ENCODE measurements at regions not wholly inside any gene's neighbourhood (a gene's known extent, or its start where the extent isn't known, plus 50 kb on each side); places are given as distances from the start of the nearest gene placed in this dataset.
"Not testable (repeated sequence)": the region's sequence is repeated elsewhere in the genome, so short reads cannot be mapped to it uniquely, and the experiment has no call there.

DNA sequence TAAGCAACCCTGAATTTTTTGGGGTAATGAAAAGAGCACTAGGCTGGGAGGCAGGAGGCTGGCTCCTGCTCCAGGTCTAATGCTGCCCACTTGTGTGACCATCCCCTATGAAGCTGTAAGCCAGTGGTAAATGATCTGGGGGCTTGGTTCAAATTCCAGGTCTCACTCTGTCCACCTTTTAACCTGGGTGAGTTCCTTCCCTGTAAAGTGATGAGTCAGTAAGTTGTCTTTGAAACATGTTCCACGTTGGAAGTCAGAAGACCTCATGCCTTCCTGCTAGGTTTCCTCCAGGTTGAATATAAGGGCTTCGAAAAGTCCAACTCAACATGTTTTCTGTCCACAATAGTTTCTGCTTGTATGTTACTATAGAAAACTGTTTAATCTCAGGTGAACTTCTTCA lies 160.9 kb upstream of the MYT1L start:
- no peak overlapping the region for H3K27ac ChIP-seq (ENCODE audit: low read depth, low read length)
- no peaks in the 10 kb centered on the region for H3K27me3 ChIP-seq (ENCODE audit: control insufficient read depth in 1 of 2, insufficient read depth in 2 of 2, low read length in 2 of 2)
- no peak overlapping the region for H3K9ac ChIP-seq (ENCODE audit: low read length)
- H3K9me3 ChIP-seq (ENCODE audit: low read length) = no peaks in the 10 kb centered on the region
- H3K4me1 ChIP-seq (ENCODE audit: insufficient read depth, low read length) = no peaks in the 10 kb centered on the region
- no peak overlapping the region for H3K4me3 ChIP-seq (ENCODE audit: low read depth in 1 of 2, low read length in 2 of 2)
- no peaks in the 10 kb centered on the region for H3K36me3 ChIP-seq (ENCODE audit: insufficient read depth, low read length)

- Histone ChIP-seq H3K27ac (ENCODE audit: low read depth, low read length) (no peak overlapping the region), H3K9me3 (ENCODE audit: low read length) (no peaks in the 10 kb centered on the region), H3K4me1 (ENCODE audit: insufficient read depth, low read length) (no peaks in the 10 kb centered on the region), H3K27me3 (ENCODE audit: control insufficient read depth in 1 of 2, insufficient read depth in 2 of 2, low read length in 2 of 2) (no peaks in the 10 kb centered on the region), H3K36me3 (ENCODE audit: insufficient read depth, low read length) (no peaks in the 10 kb centered on the region), H3K4me3 (ENCODE audit: low read depth in 1 of 2, low read length in 2 of 2) (no peak overlapping the region), H3K9ac (ENCODE audit: low read length) (no peak overlapping the region)
These were observed 153.2 kb upstream of the MYT1L start for GRCh38 chr2:2484301-2484700.

DNA sequence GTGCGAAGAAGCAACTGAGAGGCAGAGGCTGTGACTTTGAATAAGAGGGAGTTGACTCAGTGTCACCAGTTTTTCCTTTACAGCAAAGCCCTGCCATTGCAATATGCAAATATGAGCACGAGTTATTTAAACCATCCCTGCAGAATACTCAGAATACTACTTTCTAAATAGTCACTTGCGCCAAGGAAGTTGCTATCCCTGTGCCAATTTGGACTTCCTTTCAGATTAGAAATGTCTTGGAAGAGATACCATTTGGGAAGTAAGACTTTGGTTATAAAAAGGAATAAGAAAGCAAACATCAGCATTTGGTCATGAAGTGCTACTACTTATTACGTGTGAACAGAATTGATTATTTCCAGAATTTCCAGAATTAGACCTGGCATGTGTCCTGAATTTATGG lies 151.8 kb upstream of the MYT1L start:
- no peaks in the 10 kb centered on the region for H3K27me3 ChIP-seq (ENCODE audit: control insufficient read depth in 1 of 2, insufficient read depth in 2 of 2, low read length in 2 of 2)
- H3K27ac ChIP-seq (ENCODE audit: low read depth, low read length) = no peak overlapping the region
- no peaks in the 10 kb centered on the region for H3K36me3 ChIP-seq (ENCODE audit: insufficient read depth, low read length)
- no peaks in the 10 kb centered on the region for H3K4me1 ChIP-seq (ENCODE audit: insufficient read depth, low read length)
- H3K4me3 ChIP-seq (ENCODE audit: low read depth in 1 of 2, low read length in 2 of 2) = no peak overlapping the region
- no peaks in the 10 kb centered on the region for H3K9me3 ChIP-seq (ENCODE audit: low read length)
- H3K9ac ChIP-seq (ENCODE audit: low read length) = no peak overlapping the region

- Histone ChIP-seq H3K9ac (ENCODE audit: low read length) (no peak overlapping the region), H3K36me3 (ENCODE audit: insufficient read depth, low read length) (no peaks in the 10 kb centered on the region), H3K9me3 (ENCODE audit: low read length) (no peaks in the 10 kb centered on the region), H3K27ac (ENCODE audit: low read depth, low read length) (no peak overlapping the region), H3K27me3 (ENCODE audit: control insufficient read depth in 1 of 2, insufficient read depth in 2 of 2, low read length in 2 of 2) (no peaks in the 10 kb centered on the region), H3K4me1 (ENCODE audit: insufficient read depth, low read length) (no peaks in the 10 kb centered on the region), H3K4me3 (ENCODE audit: low read depth in 1 of 2, low read length in 2 of 2) (no peak overlapping the region)
These were observed 141.8 kb upstream of the MYT1L start for GRCh38 chr2:2472881-2473280.

DNA sequence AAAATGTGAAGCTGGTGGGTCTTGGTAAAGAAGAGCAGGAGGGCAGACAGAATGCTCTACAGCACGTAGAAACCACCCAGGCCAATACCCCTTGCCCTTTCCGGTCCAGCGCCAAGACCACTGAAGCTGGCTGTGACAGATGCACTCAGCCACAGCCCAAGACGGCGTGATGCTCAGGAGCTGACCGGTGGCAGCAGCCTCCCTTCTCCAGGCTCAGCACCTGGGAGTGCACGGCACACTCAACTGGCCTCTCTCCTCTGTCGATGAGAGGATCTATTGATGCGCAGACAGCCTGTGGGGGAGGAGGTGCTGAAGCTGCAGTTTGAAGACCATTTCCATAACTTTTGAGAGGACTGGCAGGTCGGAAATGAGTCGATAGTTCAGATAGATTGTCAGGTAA lies 141.0 kb upstream of the MYT1L start:
- no peak overlapping the region for H3K27ac ChIP-seq (ENCODE audit: low read depth, low read length)
- H3K27me3 ChIP-seq (ENCODE audit: control insufficient read depth in 1 of 2, insufficient read depth in 2 of 2, low read length in 2 of 2) = no peaks in the 10 kb centered on the region
- H3K4me1 ChIP-seq (ENCODE audit: insufficient read depth, low read length) = no peaks in the 10 kb centered on the region
- H3K9me3 ChIP-seq (ENCODE audit: low read length) = no peaks in the 10 kb centered on the region
- H3K36me3 ChIP-seq (ENCODE audit: insufficient read depth, low read length) = no peaks in the 10 kb centered on the region
- no peak overlapping the region for H3K9ac ChIP-seq (ENCODE audit: low read length)
- no peak overlapping the region for H3K4me3 ChIP-seq (ENCODE audit: low read depth in 1 of 2, low read length in 2 of 2)

DNA sequence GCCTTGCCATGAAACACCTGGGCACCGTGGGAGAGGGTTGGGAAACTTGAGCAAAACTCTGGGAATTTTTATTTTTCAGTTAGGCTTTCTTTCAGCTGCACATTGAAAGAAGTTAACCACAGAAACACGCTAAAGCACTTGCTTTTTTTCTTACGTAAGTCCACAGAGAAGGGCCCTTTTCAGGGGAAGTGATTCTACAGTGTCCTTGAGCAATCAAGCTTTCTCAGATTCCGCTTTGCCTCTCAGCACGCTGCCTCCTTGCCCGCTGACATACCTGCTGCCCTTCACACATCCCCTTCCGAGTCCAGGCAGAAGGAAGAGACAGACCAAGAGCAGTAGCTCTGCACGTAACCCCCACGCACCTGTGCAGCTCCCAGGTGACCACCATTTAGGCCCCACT lies 135.5 kb upstream of the MYT1L start:
- no peaks in the 10 kb centered on the region for H3K36me3 ChIP-seq (ENCODE audit: insufficient read depth, low read length)
- H3K27me3 ChIP-seq (ENCODE audit: control insufficient read depth in 1 of 2, insufficient read depth in 2 of 2, low read length in 2 of 2) = no peaks in the 10 kb centered on the region
- H3K9ac ChIP-seq (ENCODE audit: low read length) = no peak overlapping the region
- H3K27ac ChIP-seq (ENCODE audit: low read depth, low read length) = no peak overlapping the region
- no peak overlapping the region for H3K4me3 ChIP-seq (ENCODE audit: low read depth in 1 of 2, low read length in 2 of 2)
- H3K9me3 ChIP-seq (ENCODE audit: low read length) = no peaks in the 10 kb centered on the region
- peaks cover 4% of the 10 kb centered on the region for H3K4me1 ChIP-seq (ENCODE audit: insufficient read depth, low read length)

- no peaks in the 10 kb centered on the region for H3K9me3 ChIP-seq (ENCODE audit: low read length)
- no peak overlapping the region for H3K27ac ChIP-seq (ENCODE audit: low read depth, low read length)
These were observed 133.6 kb upstream of the MYT1L start for GRCh38 chr2:2464643-2465042.

DNA sequence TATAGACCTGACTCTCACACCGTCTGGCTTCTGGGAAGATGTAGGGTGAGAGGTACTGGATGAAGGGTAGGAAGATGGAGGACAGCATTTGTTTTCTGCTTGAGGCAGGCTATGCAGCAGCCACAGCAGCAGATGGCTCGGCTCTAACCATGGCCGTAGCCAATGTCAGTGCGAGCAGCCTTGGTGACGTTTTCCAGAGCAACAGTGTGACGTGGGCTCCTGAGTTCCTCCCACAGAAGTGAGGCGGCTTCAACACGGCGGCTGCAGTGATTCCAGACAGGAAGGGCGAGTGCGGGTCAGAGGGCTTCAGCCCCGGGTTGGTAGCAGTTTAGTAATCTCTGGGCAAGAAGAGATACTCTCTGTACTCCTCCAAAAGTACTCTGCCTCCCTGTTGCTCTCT lies 133.0 kb upstream of the MYT1L start:
- peaks cover 4% of the 10 kb centered on the region for H3K4me1 ChIP-seq (ENCODE audit: insufficient read depth, low read length)
- H3K9ac ChIP-seq (ENCODE audit: low read length) = peak overlapping the region; percentile 9
- H3K4me3 ChIP-seq (ENCODE audit: low read depth in 1 of 2, low read length in 2 of 2) = peak overlapping the region in 1 of 2 donors; percentile 52
- H3K9me3 ChIP-seq (ENCODE audit: low read length) = no peaks in the 10 kb centered on the region
- no peaks in the 10 kb centered on the region for H3K27me3 ChIP-seq (ENCODE audit: control insufficient read depth in 1 of 2, insufficient read depth in 2 of 2, low read length in 2 of 2)
- H3K27ac ChIP-seq (ENCODE audit: low read depth, low read length) = no peak overlapping the region
- no peaks in the 10 kb centered on the region for H3K36me3 ChIP-seq (ENCODE audit: insufficient read depth, low read length)

More at GRCh38 chr2:2464643-2465042, 133.6 kb upstream of the MYT1L start:
- Histone ChIP-seq H3K4me3 (ENCODE audit: low read depth in 1 of 2, low read length in 2 of 2) (peak overlapping the region in 1 of 2 donors; percentile 52), H3K4me1 (ENCODE audit: insufficient read depth, low read length) (peaks cover 4% of the 10 kb centered on the region), H3K27me3 (ENCODE audit: control insufficient read depth in 1 of 2, insufficient read depth in 2 of 2, low read length in 2 of 2) (no peaks in the 10 kb centered on the region), H3K9ac (ENCODE audit: low read length) (no peak overlapping the region), H3K36me3 (ENCODE audit: insufficient read depth, low read length) (no peaks in the 10 kb centered on the region)

DNA sequence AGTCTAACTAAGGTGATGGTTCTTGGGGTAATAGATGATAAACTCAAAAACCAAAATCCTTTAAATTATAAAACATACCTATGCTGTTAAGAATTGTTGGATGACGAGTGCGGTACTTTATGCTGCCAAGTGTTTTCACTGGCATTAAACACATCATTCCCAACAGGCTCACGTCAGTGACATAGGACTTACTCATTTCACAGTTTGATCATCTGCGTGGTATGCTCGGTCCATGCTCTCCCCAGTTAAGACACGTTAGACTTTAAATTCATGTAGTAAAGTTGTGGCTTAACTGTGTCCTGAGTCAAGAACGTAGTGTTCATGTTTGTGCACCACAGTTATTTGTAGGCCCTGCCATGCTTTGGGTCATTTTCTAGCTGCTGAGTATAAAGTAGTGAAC lies 125.6 kb upstream of the MYT1L start:
- no peaks in the 10 kb centered on the region for H3K27me3 ChIP-seq (ENCODE audit: control insufficient read depth in 1 of 2, insufficient read depth in 2 of 2, low read length in 2 of 2)
- no peak overlapping the region for H3K9ac ChIP-seq (ENCODE audit: low read length)
- H3K27ac ChIP-seq (ENCODE audit: low read depth, low read length) = no peak overlapping the region
- H3K36me3 ChIP-seq (ENCODE audit: insufficient read depth, low read length) = no peaks in the 10 kb centered on the region
- no peak overlapping the region for H3K4me3 ChIP-seq (ENCODE audit: low read depth in 1 of 2, low read length in 2 of 2)
- no peaks in the 10 kb centered on the region for H3K9me3 ChIP-seq (ENCODE audit: low read length)
- no peaks in the 10 kb centered on the region for H3K4me1 ChIP-seq (ENCODE audit: insufficient read depth, low read length)

DNA sequence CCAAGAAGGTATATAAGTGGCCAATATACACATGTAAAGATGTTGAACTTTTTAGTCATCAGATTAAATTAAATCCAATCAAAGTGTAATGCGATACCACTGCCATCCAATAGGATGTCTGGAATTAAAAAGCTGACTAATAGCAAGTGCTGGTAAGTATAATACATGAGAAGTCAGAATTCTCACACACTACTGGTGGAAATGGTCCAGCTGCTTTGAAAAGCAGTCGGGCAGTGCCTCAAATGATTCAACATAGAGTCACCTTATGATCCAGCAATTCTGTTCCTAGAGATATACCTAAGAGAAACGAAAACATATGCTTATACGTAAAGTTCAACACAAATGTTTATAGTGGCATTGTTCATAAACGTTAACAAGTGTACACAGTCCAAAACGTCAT lies 124.1 kb upstream of the MYT1L start:
- Histone ChIP-seq H3K4me3 (ENCODE audit: low read depth in 1 of 2, low read length in 2 of 2) (no peak overlapping the region), H3K4me1 (ENCODE audit: insufficient read depth, low read length) (no peaks in the 10 kb centered on the region), H3K36me3 (ENCODE audit: insufficient read depth, low read length) (no peaks in the 10 kb centered on the region), H3K9ac (ENCODE audit: low read length) (no peak overlapping the region), H3K9me3 (ENCODE audit: low read length) (no peaks in the 10 kb centered on the region), H3K27me3 (ENCODE audit: control insufficient read depth in 1 of 2, insufficient read depth in 2 of 2, low read length in 2 of 2) (no peaks in the 10 kb centered on the region), H3K27ac (ENCODE audit: low read depth, low read length) (no peak overlapping the region)

DNA sequence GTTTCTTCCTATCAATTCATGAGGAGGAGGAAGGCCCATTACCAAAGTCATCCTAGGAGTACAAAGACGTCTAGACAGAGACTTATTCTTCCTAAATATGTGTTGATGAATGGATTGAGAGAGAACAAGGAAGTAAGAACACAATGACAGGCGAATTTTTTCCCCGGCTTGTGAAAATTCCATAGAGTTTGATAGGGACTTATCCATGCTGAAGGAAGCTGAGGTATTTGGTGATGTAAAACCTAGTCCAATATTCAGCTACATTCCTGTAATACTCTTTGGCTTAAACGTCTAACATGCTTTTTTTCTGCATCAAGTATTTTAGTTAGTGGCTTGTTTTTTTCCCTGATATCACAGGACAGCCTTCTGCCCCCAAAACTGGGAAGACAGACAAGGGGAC lies 121.9 kb upstream of the MYT1L start:
- no peak overlapping the region for H3K4me3 ChIP-seq (ENCODE audit: low read depth in 1 of 2, low read length in 2 of 2)
- H3K36me3 ChIP-seq (ENCODE audit: insufficient read depth, low read length) = no peaks in the 10 kb centered on the region
- H3K27me3 ChIP-seq (ENCODE audit: control insufficient read depth in 1 of 2, insufficient read depth in 2 of 2, low read length in 2 of 2) = no peaks in the 10 kb centered on the region

DNA sequence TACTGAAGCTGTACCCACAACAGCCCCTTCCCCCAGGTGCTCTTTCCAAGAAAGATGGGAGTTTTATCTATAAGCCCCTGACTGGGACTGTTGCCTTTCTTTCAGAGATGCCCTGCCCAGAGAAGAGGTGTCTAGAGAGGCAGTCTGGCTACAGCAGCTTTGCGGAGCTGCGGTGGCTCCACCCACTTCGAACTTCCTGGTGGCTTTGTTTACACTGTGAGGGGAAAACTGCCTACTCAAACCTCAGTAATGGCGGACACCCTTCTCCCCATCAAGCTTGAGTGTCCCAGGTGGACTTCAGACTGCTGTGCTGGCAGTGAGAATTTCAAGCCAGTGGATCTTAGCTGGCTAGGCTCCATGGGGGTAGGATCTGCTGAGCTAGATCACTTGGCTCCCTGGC lies 120.2 kb upstream of the MYT1L start:
- H3K27me3 ChIP-seq (ENCODE audit: control insufficient read depth in 1 of 2, insufficient read depth in 2 of 2, low read length in 2 of 2); H3K9ac ChIP-seq (ENCODE audit: low read length); H3K27ac ChIP-seq (ENCODE audit: low read depth, low read length); H3K9me3 ChIP-seq (ENCODE audit: low read length); H3K36me3 ChIP-seq (ENCODE audit: insufficient read depth, low read length); H3K4me1 ChIP-seq (ENCODE audit: insufficient read depth, low read length); H3K4me3 ChIP-seq (ENCODE audit: low read depth in 1 of 2, low read length in 2 of 2): not testable (repeated sequence)

More for the DNA sequence above, 121.9 kb upstream of the MYT1L start:
- H3K9me3 ChIP-seq (ENCODE audit: low read length) = no peaks in the 10 kb centered on the region
- no peak overlapping the region for H3K27ac ChIP-seq (ENCODE audit: low read depth, low read length)
- no peaks in the 10 kb centered on the region for H3K4me1 ChIP-seq (ENCODE audit: insufficient read depth, low read length)
- no peak overlapping the region for H3K9ac ChIP-seq (ENCODE audit: low read length)

Data from muscle layer of colon (tissue), 2 donors.